ENCODE measurements at regions not wholly inside any gene's neighbourhood (a gene's known extent, or its start where the extent isn't known, plus 50 kb on each side); places are given as distances from the start of the nearest gene placed in this dataset.

DNA sequence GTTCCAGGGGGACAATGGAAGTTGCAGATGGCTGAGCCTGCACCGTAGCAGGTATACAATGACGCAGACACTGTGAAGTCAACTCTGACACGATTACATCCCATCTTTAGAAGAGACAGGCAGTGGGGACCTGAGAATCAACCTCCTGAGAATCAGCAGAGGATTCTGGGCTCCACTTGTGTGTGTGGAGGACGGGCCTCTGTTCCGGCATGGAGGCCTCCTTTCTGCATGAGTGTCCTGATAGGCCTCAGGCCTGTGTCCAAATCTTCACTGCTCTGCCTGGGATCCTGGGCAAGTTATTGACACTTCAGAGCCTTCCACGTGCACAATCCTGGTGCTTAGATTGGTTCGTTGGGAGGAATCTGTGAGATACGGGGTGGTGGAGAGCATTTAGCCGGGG lies 151.2 kb upstream of the COL5A1 start:
- TF ChIP-seq, protein P1, sequence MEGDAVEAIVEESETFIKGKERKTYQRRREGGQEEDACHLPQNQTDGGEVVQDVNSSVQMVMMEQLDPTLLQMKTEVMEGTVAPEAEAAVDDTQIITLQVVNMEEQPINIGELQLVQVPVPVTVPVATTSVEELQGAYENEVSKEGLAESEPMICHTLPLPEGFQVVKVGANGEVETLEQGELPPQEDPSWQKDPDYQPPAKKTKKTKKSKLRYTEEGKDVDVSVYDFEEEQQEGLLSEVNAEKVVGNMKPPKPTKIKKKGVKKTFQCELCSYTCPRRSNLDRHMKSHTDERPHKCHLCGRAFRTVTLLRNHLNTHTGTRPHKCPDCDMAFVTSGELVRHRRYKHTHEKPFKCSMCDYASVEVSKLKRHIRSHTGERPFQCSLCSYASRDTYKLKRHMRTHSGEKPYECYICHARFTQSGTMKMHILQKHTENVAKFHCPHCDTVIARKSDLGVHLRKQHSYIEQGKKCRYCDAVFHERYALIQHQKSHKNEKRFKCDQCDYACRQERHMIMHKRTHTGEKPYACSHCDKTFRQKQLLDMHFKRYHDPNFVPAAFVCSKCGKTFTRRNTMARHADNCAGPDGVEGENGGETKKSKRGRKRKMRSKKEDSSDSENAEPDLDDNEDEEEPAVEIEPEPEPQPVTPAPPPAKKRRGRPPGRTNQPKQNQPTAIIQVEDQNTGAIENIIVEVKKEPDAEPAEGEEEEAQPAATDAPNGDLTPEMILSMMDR (IDR thresholded peaks at IDR 0.05) = no peak
- TF ChIP-seq POLR2A (IDR thresholded peaks at IDR 0.05) (no peak), EP300 (IDR thresholded peaks at IDR 0.05; ENCODE audit: low read depth) (no peak), POLR2AphosphoS5 (IDR thresholded peaks at IDR 0.05) (no peak)

Data from transverse colon (tissue), 4 donors.